ENCODE measurements at regions not wholly inside any gene's neighbourhood (a gene's known extent, or its start where the extent isn't known, plus 50 kb on each side); places are given as distances from the start of the nearest gene placed in this dataset.

- peak in 2 of 3 donors; percentile 30 to 75 for DNase-seq
These were observed 221.9 kb upstream of the SEMA3C start for GRCh38 chr7:81140775-81141174.

DNA sequence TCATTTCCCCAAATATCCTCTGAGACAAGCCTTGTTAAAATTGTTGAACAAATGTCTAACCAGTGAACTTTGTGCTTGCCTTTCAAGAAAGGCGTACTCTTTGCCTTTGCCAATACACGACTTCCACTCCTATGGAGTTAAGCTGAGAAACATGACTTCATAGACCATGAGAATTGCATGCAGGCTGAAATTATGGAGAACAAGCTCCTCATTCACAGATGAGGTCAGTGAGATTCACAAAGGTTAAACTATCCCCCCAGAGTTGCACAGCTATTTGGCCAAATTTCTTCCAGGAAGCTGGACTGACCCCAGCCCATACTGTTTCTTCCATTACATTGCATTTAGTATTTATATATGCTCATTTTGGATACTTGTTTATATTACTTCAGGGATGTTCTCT, 221.4 kb upstream of the SEMA3C start:
- peak; percentile 63 to 95 (median 79) for DNase-seq

DNA sequence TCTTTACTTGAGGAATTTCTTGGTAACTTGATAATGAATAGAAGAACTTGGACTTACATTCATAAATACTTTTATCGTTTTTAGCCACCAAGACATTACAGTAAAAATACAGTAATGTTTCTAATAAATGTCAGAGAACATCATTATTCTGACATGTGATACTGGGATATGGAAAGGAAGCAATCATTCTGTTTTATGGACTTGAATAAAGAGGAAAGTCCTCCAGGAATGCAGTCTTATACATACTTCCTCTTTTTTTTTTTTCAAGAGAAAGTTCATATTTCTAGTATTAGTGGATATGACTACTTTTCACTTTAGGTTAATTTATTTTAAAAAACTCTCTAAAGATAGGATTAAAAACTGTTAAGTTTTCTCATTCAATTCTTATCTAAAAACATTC, 220.0 kb upstream of the SEMA3C start:
- peak in 1 of 3 donors; percentile 46 for DNase-seq

- DNase-seq: no peak
These were observed 216.5 kb upstream of the SEMA3C start for GRCh38 chr7:81135324-81135723.

DNA sequence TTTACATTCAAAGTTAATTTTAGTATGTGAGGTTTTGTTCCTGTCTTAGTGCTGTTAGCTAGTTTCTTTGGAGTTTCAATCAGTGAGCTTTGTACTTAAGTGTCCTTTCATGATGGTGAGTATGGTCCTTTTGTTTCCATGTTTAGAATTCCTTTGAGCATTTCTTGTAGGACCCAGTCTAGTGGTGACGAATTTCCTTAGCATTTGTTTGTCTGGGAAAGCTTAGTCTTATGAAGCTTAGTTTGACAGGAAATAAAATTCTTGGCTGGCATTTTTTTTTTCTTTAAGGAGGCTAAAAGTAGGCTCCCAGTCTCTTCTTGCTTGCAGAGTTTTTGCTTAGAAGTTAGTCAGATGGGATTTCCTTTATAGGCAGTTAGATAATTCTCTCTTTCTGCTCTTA, 209.2 kb upstream of the SEMA3C start:
- no peak for DNase-seq

DNA sequence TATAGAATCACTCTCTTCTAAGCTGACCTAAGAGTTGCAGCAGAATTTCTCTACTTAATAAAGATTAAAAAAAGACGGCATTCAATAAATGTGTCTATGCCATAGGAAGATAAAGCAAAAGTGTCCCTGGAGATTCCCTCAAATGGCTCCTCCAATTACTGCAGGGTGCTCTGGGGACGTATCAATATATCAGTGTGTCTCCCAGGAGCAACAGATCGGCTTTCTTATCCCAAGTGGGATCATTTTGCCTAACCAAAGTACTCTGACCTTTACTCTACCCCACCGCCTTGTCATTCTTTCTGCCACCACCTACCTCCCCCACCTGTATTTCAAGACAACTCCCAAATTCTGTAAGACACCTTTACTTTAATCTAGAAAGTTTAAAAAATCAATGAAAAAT, 202.0 kb upstream of the SEMA3C start:
- DNase-seq: no peak

- DNase-seq: no peak
These were observed 201.3 kb upstream of the SEMA3C start for GRCh38 chr7:81120111-81120510.

- DNase-seq: no peak
These were observed 195.8 kb upstream of the SEMA3C start for GRCh38 chr7:81114633-81115032.

DNA sequence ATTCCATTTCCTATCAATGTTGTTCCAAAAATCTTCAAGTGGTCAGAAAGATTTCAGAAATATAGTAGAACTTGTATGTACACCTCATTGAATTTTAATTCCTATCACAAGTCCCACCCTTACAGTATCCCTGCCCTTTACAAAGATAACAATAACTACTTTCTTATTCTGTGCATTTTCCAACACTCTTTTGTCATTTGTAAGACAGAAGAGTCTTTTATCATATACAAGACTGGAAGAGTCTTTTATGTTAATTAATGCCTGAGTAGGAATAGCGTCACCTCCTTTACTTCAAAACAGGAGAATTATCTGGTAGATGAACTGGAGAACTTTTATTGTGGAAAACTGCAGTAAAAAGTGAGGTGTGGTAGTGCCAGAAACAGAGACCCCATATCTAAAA, 193.9 kb upstream of the SEMA3C start:
- no peak for DNase-seq

- peak in 2 of 3 donors; percentile 5 to 40 for DNase-seq
These were observed 193.1 kb upstream of the SEMA3C start for GRCh38 chr7:81111781-81112540.

- DNase-seq: peak in 1 of 3 donors; percentile 53
These were observed 192.5 kb upstream of the SEMA3C start for GRCh38 chr7:81111358-81111757.

DNA sequence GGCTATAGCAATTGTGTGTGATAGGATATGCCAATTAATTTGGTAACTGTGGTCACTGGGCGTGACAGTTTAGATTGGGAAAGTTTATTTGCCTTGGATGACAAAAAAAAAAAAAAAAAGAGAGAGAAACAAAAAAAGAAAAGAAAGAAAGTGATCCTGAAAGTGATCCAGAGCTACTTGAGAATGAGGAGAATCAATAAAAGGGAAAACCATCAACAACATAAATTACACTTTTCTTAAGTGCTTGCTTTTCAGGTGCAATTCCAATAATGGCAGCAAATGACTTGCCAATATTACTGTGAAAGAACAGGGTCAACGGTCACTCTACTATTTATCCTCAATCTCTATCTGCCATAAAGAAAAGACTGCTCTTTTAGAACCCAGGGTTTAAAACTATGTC, 191.8 kb upstream of the SEMA3C start:
- DNase-seq: no peak

DNA sequence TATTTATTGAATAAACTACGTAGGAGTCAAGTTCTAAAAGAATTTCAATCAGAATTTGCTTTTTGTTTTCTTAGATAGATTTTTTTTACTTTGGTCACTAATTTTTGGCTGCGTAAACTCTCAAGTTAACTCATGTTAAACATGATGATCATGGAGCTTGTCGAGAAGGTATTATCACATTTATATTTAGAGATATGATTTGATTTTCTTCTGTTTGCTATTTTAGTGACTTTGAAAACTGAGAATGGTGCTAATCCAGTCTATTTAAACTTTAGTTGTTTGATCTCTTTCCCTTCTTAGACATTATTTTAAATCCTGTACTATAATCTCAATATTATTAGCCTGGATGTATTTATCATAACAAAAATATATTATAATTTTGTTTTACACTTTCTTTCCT, 179.4 kb upstream of the SEMA3C start:
- DNase-seq: no peak

DNA sequence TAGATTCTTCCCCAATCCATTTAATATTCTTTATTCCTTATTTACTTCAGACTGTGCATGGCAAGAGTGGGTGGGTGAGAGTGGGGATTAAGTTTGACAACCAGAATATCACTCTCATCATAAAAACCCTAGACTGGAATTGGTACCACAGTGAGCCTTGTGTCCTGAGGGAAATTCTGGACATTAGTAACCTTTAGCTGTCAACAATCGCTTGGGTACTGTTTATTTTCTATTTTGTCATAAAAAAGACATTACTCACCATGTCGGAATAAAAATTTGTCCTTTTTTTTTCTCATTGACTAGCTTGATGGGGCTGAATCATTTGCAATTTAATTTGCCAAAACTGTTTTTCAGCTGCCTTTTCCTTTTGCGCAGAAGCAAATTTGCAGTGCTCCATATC, 176.1 kb upstream of the SEMA3C start:
- DNase-seq: no peak

- peak; percentile 58 to 79 (median 59) for DNase-seq
These were observed 162.8 kb upstream of the SEMA3C start for GRCh38 chr7:81081616-81082015.

DNA sequence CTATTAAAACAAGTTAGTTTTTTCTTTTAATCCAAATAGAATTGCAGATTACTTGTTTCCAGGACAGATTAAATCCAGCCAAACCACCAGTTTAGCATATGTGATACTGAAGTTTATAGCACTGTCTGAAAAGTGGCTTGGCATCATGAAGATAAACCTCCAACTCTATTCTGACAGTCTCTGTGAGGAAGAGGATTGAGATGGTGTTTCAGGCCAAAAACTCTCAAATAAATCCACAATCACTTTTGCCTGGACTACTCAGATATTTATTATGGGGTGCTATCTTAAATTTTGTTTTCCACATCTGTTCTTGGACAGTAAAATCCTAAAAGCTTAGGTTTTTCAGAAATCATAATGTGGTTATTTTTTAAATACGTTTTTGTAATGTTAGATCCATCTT, 161.7 kb upstream of the SEMA3C start:
- DNase-seq: peak; percentile 16 to 48 (median 19)

GRCh38 chr7:81079746-81080145, 160.9 kb upstream of the SEMA3C start:
- peak; percentile 72 to 92 (median 83) for DNase-seq

DNA sequence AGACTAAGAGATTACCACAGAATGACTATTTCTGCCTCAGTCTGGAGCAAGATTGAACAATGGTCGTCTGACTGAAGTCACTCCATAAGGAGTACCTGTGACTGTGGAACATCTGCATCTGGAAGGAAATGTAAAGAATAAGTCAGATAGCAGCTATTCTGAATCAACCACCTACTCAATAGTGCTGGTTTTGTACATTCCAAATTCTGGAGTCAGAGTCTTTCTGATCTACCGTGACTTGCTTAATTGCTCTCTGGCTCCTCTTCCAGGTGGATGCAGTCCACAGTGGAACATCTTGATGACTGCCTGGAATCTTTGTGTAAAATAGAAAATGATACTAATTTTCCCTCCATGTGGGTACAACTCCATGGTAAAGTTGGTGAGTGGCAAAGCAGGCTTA, 156.3 kb upstream of the SEMA3C start:
- DNase-seq: peak in 2 of 3 donors; percentile 12 to 49

DNA sequence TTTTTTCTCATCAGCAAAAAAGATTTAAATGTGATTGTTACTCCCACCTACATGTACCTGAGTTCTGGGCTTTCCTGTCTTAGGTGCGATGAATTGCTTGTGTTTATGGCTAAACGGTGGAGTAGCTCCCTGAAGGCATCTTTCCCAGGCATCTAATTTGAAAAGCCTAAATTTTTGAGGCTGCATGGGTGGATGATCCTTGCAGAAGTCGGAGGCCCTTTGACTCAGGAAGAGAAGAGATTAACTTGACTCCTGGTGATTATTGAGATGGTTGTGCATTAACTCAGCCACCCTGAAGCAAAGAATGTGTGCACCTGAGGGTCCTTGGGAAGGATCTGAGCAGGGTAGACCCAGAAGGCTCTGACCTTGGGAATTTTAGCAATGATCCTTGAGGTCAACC, 155.6 kb upstream of the SEMA3C start:
- DNase-seq: no peak

DNA sequence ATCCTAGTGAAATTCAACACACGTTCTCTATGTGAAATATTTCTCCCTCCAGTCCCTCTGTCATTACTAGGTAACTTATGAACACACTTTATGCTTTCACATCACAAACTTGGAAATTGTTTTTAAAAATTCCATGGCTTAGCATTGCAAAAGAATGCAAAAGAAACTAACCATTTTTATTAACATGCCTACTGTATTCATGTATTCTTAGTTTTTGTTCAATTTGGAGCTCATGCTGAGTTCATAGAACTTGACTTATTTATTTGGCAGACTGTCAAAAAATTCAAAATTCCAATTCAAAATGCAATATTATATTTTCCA, 155.0 kb upstream of the SEMA3C start:
- DNase-seq: no peak

- no peak for DNase-seq
These were observed 152.1 kb upstream of the SEMA3C start for GRCh38 chr7:81070956-81071355.

- DNase-seq: no peak
These were observed 147.9 kb upstream of the SEMA3C start for GRCh38 chr7:81066797-81067196.

DNA sequence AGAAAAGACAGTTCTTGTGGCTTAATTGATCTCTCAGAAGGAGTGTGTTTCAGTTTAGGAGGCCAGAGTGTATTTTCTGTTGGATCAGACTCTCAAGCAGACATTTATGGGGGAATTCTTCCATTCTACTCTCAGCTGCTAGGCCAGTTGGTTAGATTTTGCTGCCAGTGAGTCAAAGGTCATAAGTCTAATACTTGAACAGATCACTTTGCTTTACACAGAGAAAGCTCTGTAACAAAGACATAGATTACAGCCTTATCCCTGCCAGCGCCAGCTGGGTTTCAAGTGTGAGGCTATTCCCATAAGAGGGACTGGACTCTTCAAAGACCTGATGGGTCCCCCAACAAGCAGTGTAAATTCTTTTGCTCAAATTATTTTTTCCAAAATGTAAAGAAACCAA, 145.6 kb upstream of the SEMA3C start:
- DNase-seq: peak; percentile 79 to 90 (median 80)

- peak; percentile 50 to 82 (median 67) for DNase-seq
These were observed 143.9 kb upstream of the SEMA3C start for GRCh38 chr7:81062755-81063154.
